ENCODE measurements at regions not wholly inside any gene's neighbourhood (a gene's known extent, or its start where the extent isn't known, plus 50 kb on each side); places are given as distances from the start of the nearest gene placed in this dataset.

GRCh38 chr18:5036523-5036922, 160.5 kb downstream of the AKAIN1 start:
- TF ChIP-seq CTCF (IDR thresholded peaks at IDR 0.05) = no peak
- Histone ChIP-seq H3K27me3 (ENCODE audit: control insufficient read depth, insufficient read depth, low read length) (no peaks in the 10 kb centered on the region), H3K36me3 (ENCODE audit: control insufficient read depth, insufficient read depth, low read length) (no peaks in the 10 kb centered on the region), H3K4me1 (ENCODE audit: control insufficient read depth, insufficient read depth, low read length) (no peaks in the 10 kb centered on the region), H3K27ac (ENCODE audit: low read length) (no peak overlapping the region), H3K4me3 (ENCODE audit: low read length) (no peak overlapping the region), H3K9me3 (ENCODE audit: control insufficient read depth, insufficient read depth, low read length) (no peaks in the 10 kb centered on the region)
- no peak overlapping the region for H3K27ac Mint-ChIP-seq
- no peaks in the 10 kb centered on the region for H3K4me1 Mint-ChIP-seq
- no peak for DNase-seq
- H3K36me3 Mint-ChIP-seq = no peaks in the 10 kb centered on the region
- peaks cover 5 to 6% of the 10 kb centered on the region in 2 donors for H3K9me3 Mint-ChIP-seq
- no peak for ATAC-seq
- no peak overlapping the region for H3K4me3 Mint-ChIP-seq
- H3K27me3 Mint-ChIP-seq (ENCODE audit: low read depth in 2 of 2) = no peaks in the 10 kb centered on the region
- intact Hi-C loops (cut with micrococcal nuclease) = no loop called here

- Histone ChIP-seq H3K27me3 (ENCODE audit: control insufficient read depth, insufficient read depth, low read length) (no peaks in the 10 kb centered on the region), H3K4me1 (ENCODE audit: control insufficient read depth, insufficient read depth, low read length) (no peaks in the 10 kb centered on the region), H3K4me3 (ENCODE audit: low read length) (no peak overlapping the region), H3K36me3 (ENCODE audit: control insufficient read depth, insufficient read depth, low read length) (no peaks in the 10 kb centered on the region), H3K9me3 (ENCODE audit: control insufficient read depth, insufficient read depth, low read length) (no peaks in the 10 kb centered on the region), H3K27ac (ENCODE audit: low read length) (no peak overlapping the region)
- Mint-ChIP-seq H3K27me3 (ENCODE audit: low read depth in 2 of 2) (no peaks in the 10 kb centered on the region), H3K4me1 (no peaks in the 10 kb centered on the region), H3K27ac (no peak overlapping the region), H3K9me3 (peaks cover 8 to 10% of the 10 kb centered on the region in 2 donors), H3K4me3 (no peak overlapping the region), H3K36me3 (no peaks in the 10 kb centered on the region)
- DNase-seq = no peak
- 75% methylated on average over 1 of the region's 2 CpGs for WGBS (ENCODE audit: insufficient coverage)
- ATAC-seq = no peak
- intact Hi-C loops (cut with micrococcal nuclease) = no loop called here
- no peak for TF ChIP-seq CTCF (IDR thresholded peaks at IDR 0.05)
These were observed 165.8 kb downstream of the AKAIN1 start for GRCh38 chr18:5031216-5031615.

GRCh38 chr18:5030636-5031035, 166.4 kb downstream of the AKAIN1 start:
- ATAC-seq = no peak
- H3K27ac Mint-ChIP-seq = no peak overlapping the region
- H3K4me1 ChIP-seq (ENCODE audit: control insufficient read depth, insufficient read depth, low read length) = no peaks in the 10 kb centered on the region
- no peak overlapping the region for H3K4me3 ChIP-seq (ENCODE audit: low read length)
- H3K27ac ChIP-seq (ENCODE audit: low read length) = no peak overlapping the region
- no peaks in the 10 kb centered on the region for H3K36me3 ChIP-seq (ENCODE audit: control insufficient read depth, insufficient read depth, low read length)
- H3K9me3 Mint-ChIP-seq = peaks cover 5 to 10% of the 10 kb centered on the region in 2 donors
- 89% methylated on average over 1 of the region's 3 CpGs for WGBS (ENCODE audit: insufficient coverage)
- H3K27me3 ChIP-seq (ENCODE audit: control insufficient read depth, insufficient read depth, low read length) = no peaks in the 10 kb centered on the region
- no peak for TF ChIP-seq CTCF (IDR thresholded peaks at IDR 0.05)
- no peaks in the 10 kb centered on the region for H3K4me1 Mint-ChIP-seq
- no peaks in the 10 kb centered on the region for H3K27me3 Mint-ChIP-seq (ENCODE audit: low read depth in 2 of 2)
- DNase-seq = no peak
- no peaks in the 10 kb centered on the region for H3K9me3 ChIP-seq (ENCODE audit: control insufficient read depth, insufficient read depth, low read length)
- no peaks in the 10 kb centered on the region for H3K36me3 Mint-ChIP-seq
- intact Hi-C loops (cut with micrococcal nuclease) = no loop called here
- no peak overlapping the region for H3K4me3 Mint-ChIP-seq

- H3K4me1 Mint-ChIP-seq = no peaks in the 10 kb centered on the region
These were observed 167.5 kb downstream of the AKAIN1 start for GRCh38 chr18:5029592-5029991.

More at GRCh38 chr18:5029592-5029991, 167.5 kb downstream of the AKAIN1 start:
- no peak overlapping the region for H3K4me3 Mint-ChIP-seq
- no peaks in the 10 kb centered on the region for H3K9me3 ChIP-seq (ENCODE audit: control insufficient read depth, insufficient read depth, low read length)
- peaks cover 5 to 7% of the 10 kb centered on the region in 2 donors for H3K9me3 Mint-ChIP-seq
- H3K4me3 ChIP-seq (ENCODE audit: low read length) = no peak overlapping the region
- H3K4me1 ChIP-seq (ENCODE audit: control insufficient read depth, insufficient read depth, low read length) = no peaks in the 10 kb centered on the region
- no peaks in the 10 kb centered on the region for H3K36me3 ChIP-seq (ENCODE audit: control insufficient read depth, insufficient read depth, low read length)
- intact Hi-C loops (cut with micrococcal nuclease) = no loop called here
- H3K27me3 Mint-ChIP-seq (ENCODE audit: low read depth in 2 of 2) = no peaks in the 10 kb centered on the region
- H3K27ac ChIP-seq (ENCODE audit: low read length) = no peak overlapping the region
- TF ChIP-seq CTCF (IDR thresholded peaks at IDR 0.05) = no peak
- 65% methylated on average over 3 of the region's 5 CpGs for WGBS (ENCODE audit: insufficient coverage)
- DNase-seq (no peak), ATAC-seq (no peak)
- no peaks in the 10 kb centered on the region for H3K36me3 Mint-ChIP-seq
- no peak overlapping the region for H3K27ac Mint-ChIP-seq
- no peaks in the 10 kb centered on the region for H3K27me3 ChIP-seq (ENCODE audit: control insufficient read depth, insufficient read depth, low read length)

Data from natural killer cell (primary cell).